Raji (cell line): ENCODE measurements at regions not wholly inside any gene's neighbourhood (a gene's known extent, or its start where the extent isn't known, plus 50 kb on each side); places are given as distances from the start of the nearest gene placed in this dataset.

Source experiments
- POLR2A ChIP-seq: IDR thresholded peaks from 2 replicates; pipeline ENCODE4 v1.6.1; 2011; ENCODE audit warnings: low read depth, low read length, control low read depth; ENCODE audit not compliant: insufficient read depth

GRCh38 chr2:59974051-59974766, 579.2 kb downstream of the BCL11A start:
- no peak for TF ChIP-seq POLR2A

- TF ChIP-seq POLR2A, result no peak
Observed at GRCh38 chr2:59969161-59969560, 584.3 kb downstream of the BCL11A start.

- no peak for TF ChIP-seq POLR2A
Observed at GRCh38 chr2:59968441-59968840, 585.0 kb downstream of the BCL11A start.

- TF ChIP-seq POLR2A, result no peak
Observed at GRCh38 chr2:59967691-59968090, 585.8 kb downstream of the BCL11A start.

- no peak for TF ChIP-seq POLR2A
Observed at GRCh38 chr2:59963157-59963556, 590.3 kb downstream of the BCL11A start.

GRCh38 chr2:59961746-59962145, 591.7 kb downstream of the BCL11A start:
- no peak for TF ChIP-seq POLR2A

- no peak for TF ChIP-seq POLR2A
Observed at GRCh38 chr2:59959944-59960343, 593.5 kb downstream of the BCL11A start.

- TF ChIP-seq POLR2A, result no peak
Observed at GRCh38 chr2:59957504-59957903, 596.0 kb downstream of the BCL11A start.

GRCh38 chr2:59956981-59957380, 596.5 kb downstream of the BCL11A start:
- TF ChIP-seq POLR2A, result no peak

GRCh38 chr2:59947917-59948541, 605.4 kb downstream of the BCL11A start:
- TF ChIP-seq POLR2A, result no peak

- no peak for TF ChIP-seq POLR2A
Observed at GRCh38 chr2:59947209-59947608, 606.2 kb downstream of the BCL11A start.

GRCh38 chr2:59939236-59939635, 614.2 kb downstream of the BCL11A start:
- TF ChIP-seq POLR2A, result no peak

GRCh38 chr2:59938181-59938580, 615.3 kb downstream of the BCL11A start:
- TF ChIP-seq POLR2A, result no peak

GRCh38 chr2:59936048-59936447, 617.4 kb downstream of the BCL11A start:
- TF ChIP-seq POLR2A, result no peak

- TF ChIP-seq POLR2A, result no peak
Observed at GRCh38 chr2:59935005-59935404, 618.4 kb downstream of the BCL11A start.

GRCh38 chr2:59933948-59934347, 619.5 kb downstream of the BCL11A start:
- TF ChIP-seq POLR2A, result no peak

- TF ChIP-seq POLR2A, result no peak
Observed at GRCh38 chr2:59932341-59932740, 621.1 kb downstream of the BCL11A start.
